Globus pallidus (tissue), 1 donor: ENCODE measurements at regions not wholly inside any gene's neighbourhood (a gene's known extent, or its start where the extent isn't known, plus 50 kb on each side); places are given as distances from the start of the nearest gene placed in this dataset.
"Not testable (repeated sequence)": the region's sequence is repeated elsewhere in the genome, so short reads cannot be mapped to it uniquely, and the experiment has no call there.

Experiments used
- DNase-seq: peaks from one replicate; pipeline ENCODE4 v3.0.0-alpha.2; 2015; ENCODE audit warnings: low spot score

- no peak for DNase-seq
Observed at GRCh38 chr3:164460851-164461250, 617.4 kb downstream of the SI start.

DNA sequence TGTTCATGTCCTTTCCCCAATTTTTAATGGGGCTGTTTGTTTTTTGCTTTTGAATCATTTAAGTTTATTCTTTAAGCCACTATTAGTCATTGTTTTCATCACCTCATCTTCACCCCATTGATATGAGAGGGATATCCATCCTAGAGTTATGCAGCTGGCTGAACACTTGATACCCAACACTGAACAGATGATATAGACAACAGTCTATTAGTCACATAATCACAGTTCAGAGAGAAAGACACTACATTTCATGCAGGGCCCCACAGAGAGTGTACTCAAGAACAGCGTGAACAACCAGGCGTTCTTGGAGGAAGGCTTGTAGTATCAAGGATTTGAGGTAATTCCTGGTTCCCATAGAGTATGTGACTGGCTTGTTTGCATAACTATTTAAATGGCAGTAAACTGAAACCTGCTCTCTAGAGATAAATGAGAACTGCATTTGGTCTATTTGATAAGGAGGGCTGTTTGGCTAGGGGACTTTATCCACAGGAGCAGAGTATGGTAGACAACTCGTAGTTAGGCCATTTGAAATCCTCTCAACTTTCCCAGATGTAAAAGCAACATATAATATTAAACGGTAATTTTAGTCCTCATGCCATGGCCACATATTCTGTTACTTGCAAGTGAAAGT, 618.7 kb downstream of the SI start:
- no peak for DNase-seq

GRCh38 chr3:164458986-164459385, 619.3 kb downstream of the SI start:
- no peak for DNase-seq

- DNase-seq, result no peak
Observed at GRCh38 chr3:164453714-164454113, 624.6 kb downstream of the SI start.

DNA sequence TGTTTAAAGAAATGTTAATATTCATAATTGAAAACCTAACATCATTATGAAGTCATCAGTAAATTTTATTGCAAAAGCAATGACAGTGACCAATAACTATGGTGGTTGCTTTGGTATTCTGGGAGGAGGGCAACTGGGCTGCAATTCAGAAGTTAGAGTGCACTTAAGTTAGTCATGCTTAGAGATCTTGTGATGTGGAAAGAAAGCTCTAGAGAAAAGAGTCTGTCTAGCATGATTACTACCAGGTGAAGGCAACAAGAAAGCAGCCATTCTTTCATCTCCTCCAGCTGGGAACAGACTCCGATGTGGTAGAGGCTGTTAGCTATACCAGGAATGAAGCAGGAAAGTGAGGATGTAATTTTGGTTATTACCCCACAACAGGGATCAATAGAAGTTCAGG, 625.6 kb downstream of the SI start:
- DNase-seq, result no peak

DNA sequence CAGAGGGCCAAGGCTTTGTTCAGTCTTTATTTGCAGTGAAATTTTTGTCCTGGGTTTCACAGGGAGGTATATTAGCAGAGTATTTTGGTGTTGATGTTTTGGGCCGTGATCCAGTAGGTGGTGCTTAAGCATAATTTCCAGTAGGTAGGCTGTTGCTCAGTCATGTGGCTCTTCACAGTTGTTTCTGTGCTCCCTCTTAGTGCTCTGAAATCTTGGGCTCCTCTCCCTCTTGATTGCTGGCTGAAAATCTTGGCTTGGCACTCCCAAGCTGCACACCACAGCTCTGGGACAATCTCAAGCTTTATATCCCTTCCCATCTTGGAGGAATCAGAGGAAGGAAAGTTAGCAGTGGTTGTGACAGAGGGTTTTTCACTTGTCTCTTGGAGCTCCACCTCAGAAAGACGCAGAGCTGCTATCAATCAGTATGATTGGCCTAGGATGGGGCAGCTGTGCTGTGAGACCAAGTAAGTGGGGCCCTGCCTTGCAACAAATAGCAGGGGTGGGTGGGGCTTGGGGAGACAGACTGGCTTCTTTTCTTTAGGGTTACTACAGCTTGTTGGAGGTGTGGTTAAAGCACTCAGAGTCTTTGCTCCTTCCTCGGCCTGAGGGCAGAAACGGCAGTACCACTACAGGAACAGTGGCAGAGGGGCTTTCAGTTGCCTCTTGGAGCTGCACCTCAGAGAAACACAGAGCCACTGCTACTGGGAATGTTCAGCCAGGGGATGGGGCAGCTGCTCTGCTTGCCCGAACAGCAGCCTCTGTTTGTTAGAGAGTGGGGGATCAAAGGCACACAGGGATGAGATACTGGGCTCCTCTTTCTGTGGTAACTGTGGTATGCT, 627.0 kb downstream of the SI start:
- no peak for DNase-seq

DNA sequence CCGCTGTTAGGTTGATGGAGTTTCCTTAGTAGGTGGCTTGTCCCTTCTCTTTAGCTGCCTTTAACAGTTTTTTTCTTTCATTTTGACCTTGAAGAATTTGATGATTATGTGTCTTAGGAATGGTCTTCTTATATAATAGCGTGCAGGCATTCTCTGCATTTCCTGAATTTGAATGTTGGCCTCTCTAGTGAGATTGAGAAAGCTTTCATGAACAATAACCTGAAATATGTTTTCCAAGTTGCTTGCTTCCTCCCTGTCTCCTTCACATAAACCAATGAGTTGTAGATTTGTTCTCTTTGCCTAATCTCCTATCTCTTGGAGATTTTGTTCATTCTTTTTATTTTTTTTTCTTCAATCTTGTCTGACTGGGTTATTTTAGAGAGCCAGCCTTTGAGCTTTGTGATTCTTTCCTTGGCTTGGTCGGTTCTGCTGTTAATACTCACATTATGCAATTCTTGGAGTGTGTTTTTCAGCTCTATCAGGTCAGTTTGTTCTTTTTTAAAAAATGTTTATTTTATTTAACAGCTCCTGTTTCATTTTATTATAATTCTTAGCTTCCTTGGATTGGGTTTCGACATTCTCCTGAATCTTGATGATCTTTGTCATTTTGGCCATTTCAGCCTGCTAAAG, 627.9 kb downstream of the SI start:
- DNase-seq, result no peak

DNA sequence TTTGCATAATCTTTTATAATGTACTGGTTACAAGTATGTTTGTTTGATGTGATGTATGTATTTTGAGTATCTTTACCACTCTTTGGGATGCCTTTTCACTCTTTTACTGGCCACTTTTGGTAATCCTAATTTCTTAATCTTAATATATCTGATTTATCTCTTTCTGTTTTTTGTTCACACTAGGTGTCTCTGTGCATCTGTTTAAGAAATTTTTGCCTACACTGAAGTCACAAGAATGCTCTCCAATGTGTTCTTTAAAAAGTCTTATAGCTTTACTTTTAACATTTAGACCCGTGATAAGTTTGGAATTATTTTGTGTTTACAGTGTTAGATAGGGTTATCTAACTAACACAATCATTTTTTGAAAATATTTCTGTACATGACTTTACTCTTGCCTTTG, 659.1 kb downstream of the SI start:
- no peak for DNase-seq

DNA sequence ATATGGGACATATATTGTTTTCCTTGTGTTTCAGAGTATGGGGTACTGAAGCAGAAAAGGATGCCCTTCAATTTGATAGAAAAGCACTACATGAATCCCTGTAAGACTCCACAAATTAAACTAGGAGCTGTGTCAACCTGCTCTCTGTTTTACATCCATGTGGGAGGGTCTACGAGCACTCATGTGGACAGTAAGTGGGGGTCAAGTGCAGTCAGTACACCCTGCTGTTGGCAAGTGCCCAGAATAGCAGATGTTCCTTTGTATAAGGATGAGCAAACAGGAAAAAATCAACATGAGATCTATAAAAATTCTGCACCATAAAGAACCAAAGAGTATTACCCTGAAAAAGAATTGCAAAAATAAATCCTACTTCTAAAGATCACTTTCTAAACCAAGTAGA, 659.9 kb downstream of the SI start:
- DNase-seq, result no peak

- no peak for DNase-seq
Observed at GRCh38 chr3:164417955-164418354, 660.3 kb downstream of the SI start.

- DNase-seq, result no peak
Observed at GRCh38 chr3:164416491-164417222, 661.6 kb downstream of the SI start.

- DNase-seq, result no peak
Observed at GRCh38 chr3:164408326-164408725, 670.0 kb downstream of the SI start.

GRCh38 chr3:164407111-164407510, 671.2 kb downstream of the SI start:
- DNase-seq, result no peak

- no peak for DNase-seq
Observed at GRCh38 chr3:164406281-164406680, 672.0 kb downstream of the SI start.

GRCh38 chr3:164401923-164402322, 676.4 kb downstream of the SI start:
- DNase-seq, result no peak

DNA sequence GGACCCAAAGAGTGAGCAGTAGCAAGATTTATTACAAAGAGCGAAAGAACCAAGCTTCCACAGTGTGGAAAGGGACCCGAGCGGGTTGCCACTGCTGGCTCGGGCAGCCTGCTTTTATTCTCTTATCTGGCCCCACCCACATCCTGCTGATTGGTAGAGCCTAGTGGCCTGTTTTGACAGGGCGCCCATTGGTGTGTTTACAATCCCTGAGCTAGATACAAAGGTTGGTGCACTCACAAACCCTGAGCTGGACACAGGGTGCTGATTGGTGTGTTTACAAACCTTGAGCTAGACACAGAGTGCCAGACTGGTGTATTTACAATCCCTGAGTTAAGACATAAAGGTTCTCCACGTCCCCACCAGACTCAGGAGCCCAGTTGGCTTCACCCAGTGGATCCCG, 676.9 kb downstream of the SI start:
- DNase-seq, result not testable (repeated sequence)

- DNase-seq, result no peak
Observed at GRCh38 chr3:164397462-164397861, 680.8 kb downstream of the SI start.

DNA sequence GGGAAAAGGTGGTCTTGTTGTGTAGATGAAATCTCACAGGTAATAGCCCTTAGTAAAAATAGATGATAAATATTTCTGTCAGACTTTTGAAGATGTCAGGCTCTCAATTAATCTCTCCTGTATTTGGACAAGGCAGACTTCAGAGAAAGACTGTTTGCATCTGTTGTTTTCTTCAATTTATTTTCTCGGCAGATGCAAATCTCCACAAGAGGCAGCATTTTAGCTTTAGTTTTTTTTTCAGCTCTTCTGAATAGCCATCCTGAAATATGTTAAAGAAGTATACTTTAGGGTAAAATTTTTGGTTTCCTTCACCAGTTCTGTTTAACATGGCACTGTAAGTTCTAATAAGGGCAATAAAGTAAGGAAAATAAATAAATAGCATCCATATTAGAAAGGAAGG, 685.1 kb downstream of the SI start:
- DNase-seq, result no peak

DNA sequence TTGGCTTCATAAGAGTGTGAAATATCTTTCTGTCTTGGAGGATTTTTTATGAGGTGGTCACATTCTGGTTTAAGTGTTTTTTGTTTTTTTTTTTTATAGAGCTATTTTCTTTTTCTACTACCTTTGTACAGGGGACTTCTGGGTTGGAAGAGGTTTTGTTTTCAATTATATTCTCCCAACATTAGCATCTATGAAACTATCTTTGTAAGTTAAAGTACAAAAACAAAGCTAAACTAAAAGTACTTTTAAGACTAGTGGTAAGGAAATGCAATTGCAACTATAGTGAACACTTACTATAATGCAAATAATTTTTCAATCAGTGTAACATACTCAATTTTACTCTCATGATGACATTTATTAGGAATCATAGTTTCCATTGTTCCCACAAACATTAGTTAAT, 688.2 kb downstream of the SI start:
- no peak for DNase-seq

GRCh38 chr3:164387236-164387635, 691.1 kb downstream of the SI start:
- no peak for DNase-seq

- no peak for DNase-seq
Observed at GRCh38 chr3:164380156-164380555, 698.1 kb downstream of the SI start.

GRCh38 chr3:164377466-164377865, 700.8 kb downstream of the SI start:
- DNase-seq, result no peak

DNA sequence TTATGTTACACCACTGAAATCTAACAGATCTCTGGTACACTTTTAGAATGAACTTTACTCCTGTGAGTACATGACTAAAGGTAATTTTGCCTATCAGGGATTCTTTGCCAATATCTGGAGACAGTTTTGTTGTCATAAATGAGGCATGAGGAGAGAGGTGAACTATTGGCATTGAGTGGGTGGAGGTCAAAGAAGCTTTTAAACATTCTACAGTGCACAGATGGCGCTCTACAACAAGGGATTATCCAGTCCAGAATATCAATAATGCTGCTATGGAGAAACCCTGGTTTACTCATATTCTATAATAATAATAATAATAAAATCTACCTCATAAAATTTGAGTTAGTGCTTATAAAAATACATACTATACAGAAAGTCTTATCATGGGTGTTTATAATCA, 702.3 kb downstream of the SI start:
- DNase-seq, result no peak
